ENCODE measurements at regions not wholly inside any gene's neighbourhood (a gene's known extent, or its start where the extent isn't known, plus 50 kb on each side); places are given as distances from the start of the nearest gene placed in this dataset.

DNA sequence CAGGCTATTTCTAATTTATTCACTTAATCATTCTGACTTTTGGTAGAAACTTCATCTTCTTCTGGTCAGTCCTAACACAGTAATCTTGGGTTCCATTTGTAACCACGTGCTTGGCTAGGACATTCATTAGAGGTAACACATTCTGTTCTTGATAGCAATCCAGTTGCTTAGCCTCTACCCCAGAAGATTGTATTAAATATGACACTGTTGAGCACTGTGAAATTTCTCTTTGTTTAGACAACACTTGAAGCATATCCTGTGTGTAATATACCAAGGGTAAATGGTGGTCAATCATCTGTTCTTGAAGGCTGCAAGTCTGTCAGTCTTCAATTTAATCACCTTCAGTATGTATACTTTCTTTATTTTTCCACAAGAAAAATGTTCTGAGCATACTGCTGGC lies 523.0 kb downstream of the ANKRD50 start:
- H3K4me3 ChIP-seq = no peak overlapping the region
- no peaks in the 10 kb centered on the region for H3K27me3 ChIP-seq
- DNase-seq (no peak), ATAC-seq (no peak), FAIRE-seq (no peak)
- no peaks in the 10 kb centered on the region for H3K4me1 ChIP-seq
- WGBS, 2 donors = 73 to 74% methylated on average over 1 of the region's 1 CpG
- H3K36me3 ChIP-seq = no peaks in the 10 kb centered on the region
- no peaks in the 10 kb centered on the region for H3K9me3 ChIP-seq
- no peak overlapping the region for H3K27ac ChIP-seq
- intact Hi-C loops (cut with DNase I) = no loop called here
- TF ChIP-seq, protein P1, sequence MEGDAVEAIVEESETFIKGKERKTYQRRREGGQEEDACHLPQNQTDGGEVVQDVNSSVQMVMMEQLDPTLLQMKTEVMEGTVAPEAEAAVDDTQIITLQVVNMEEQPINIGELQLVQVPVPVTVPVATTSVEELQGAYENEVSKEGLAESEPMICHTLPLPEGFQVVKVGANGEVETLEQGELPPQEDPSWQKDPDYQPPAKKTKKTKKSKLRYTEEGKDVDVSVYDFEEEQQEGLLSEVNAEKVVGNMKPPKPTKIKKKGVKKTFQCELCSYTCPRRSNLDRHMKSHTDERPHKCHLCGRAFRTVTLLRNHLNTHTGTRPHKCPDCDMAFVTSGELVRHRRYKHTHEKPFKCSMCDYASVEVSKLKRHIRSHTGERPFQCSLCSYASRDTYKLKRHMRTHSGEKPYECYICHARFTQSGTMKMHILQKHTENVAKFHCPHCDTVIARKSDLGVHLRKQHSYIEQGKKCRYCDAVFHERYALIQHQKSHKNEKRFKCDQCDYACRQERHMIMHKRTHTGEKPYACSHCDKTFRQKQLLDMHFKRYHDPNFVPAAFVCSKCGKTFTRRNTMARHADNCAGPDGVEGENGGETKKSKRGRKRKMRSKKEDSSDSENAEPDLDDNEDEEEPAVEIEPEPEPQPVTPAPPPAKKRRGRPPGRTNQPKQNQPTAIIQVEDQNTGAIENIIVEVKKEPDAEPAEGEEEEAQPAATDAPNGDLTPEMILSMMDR (IDR thresholded peaks at IDR 0.05) = no peak

DNA sequence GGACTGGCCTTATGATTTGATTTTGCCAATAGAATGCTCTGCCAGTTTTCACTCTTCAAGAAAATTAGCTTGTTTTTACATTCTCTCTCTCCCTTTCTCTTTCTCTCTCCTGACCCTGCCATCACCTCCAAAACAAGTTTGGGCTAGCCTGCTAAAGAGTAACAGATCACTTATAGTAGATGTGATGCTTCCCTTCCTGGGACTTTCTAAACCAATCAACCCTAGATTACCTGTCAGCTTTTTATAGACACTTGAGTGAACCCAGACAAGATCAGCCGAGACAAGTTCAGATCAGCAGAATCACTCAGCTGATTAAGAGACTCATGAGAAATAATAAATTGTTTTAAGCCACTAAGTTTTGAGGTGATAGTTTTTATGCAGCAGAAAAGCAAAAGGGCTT lies 521.2 kb downstream of the ANKRD50 start:
- H3K4me3 ChIP-seq = no peak overlapping the region
- no peaks in the 10 kb centered on the region for H3K36me3 ChIP-seq
- WGBS, 2 donors = 80 to 91% methylated on average over 1 of the region's 1 CpG
- no peak overlapping the region for H3K27ac ChIP-seq
- intact Hi-C loops (cut with DNase I) = no loop called here
- ATAC-seq (no peak), FAIRE-seq (no peak), DNase-seq (no peak)
- H3K9me3 ChIP-seq = no peaks in the 10 kb centered on the region
- TF ChIP-seq, protein P1 (IDR thresholded peaks at IDR 0.05) = no peak
- no peaks in the 10 kb centered on the region for H3K4me1 ChIP-seq
- H3K27me3 ChIP-seq = no peaks in the 10 kb centered on the region

DNA sequence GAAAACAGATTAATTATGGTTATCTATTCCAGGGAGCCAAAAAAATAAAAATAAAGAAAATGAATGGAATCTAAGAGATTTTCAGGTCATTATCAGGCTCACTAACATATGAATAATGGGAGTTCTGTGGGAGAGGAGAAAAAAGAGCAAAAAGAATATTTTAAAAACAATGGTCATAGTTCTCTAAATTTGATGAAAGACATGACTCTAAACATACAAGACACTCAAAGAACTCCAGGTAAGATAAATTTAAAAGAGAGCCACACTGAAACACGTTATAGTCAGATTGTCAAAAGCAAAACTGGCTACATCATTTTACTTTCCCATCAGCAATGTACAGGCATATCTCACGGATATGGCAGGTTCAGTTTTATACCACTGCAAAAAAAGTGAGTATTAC lies 520.0 kb downstream of the ANKRD50 start:
- H3K27me3 ChIP-seq = no peaks in the 10 kb centered on the region
- H3K4me3 ChIP-seq = no peak overlapping the region
- intact Hi-C loops (cut with DNase I) = no loop called here
- 45 to 70% methylated on average over 2 of the region's 2 CpGs for WGBS, 2 donors
- TF ChIP-seq, protein P1 (IDR thresholded peaks at IDR 0.05) = no peak
- DNase-seq (no peak), ATAC-seq (no peak), FAIRE-seq (no peak)
- H3K4me1 ChIP-seq = no peaks in the 10 kb centered on the region
- H3K27ac ChIP-seq = no peak overlapping the region
- no peaks in the 10 kb centered on the region for H3K36me3 ChIP-seq
- H3K9me3 ChIP-seq = no peaks in the 10 kb centered on the region

DNA sequence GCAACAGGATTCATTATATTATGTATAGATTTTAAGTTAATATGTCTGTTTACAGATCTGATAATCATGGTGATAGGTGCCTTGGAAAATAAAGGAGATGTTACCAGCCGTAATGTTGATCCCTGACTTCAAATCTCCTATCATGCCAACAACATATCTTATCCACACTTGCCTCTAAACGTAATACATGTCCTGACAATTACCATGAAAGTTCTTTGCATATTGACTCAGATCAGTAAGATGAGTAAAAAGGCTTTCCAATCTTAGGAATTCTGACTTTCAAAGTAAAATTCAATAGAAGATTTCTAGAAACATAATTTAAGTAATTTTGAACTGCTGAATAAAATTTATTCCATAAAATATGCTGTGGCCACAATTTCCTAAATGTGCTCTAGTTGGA lies 513.3 kb downstream of the ANKRD50 start:
- intact Hi-C loops (cut with DNase I) = no loop called here
- DNase-seq (no peak), FAIRE-seq (no peak), ATAC-seq (no peak)
- Histone ChIP-seq H3K9me3 (no peaks in the 10 kb centered on the region), H3K27me3 (no peaks in the 10 kb centered on the region), H3K36me3 (no peaks in the 10 kb centered on the region), H3K4me3 (no peak overlapping the region), H3K27ac (no peak overlapping the region), H3K4me1 (no peaks in the 10 kb centered on the region)
- WGBS, 2 donors = 43 to 54% methylated on average over 2 of the region's 2 CpGs
- TF ChIP-seq, protein P1 (IDR thresholded peaks at IDR 0.05) = no peak

DNA sequence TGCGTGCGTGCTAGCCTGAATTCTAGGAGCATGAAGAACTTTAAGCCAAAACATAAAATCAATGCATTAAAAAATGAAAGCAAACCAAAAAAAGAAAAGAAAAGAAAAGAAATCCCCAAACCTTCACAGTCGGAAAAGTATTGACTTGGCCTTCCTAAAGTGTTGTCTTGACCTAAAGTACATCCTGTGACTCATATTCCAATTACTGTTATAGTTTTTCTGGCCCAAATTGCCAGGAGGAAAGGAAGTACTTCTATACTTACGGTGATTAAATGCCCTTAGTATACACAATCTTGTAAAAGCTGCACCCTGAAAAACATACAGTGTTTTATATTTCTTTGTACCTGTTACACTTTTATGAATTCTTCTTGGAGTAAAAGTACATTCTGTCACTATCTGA lies 512.8 kb downstream of the ANKRD50 start:
- DNase-seq (no peak), FAIRE-seq (no peak), ATAC-seq (no peak)
- Histone ChIP-seq H3K4me1 (no peaks in the 10 kb centered on the region), H3K9me3 (no peaks in the 10 kb centered on the region), H3K36me3 (no peaks in the 10 kb centered on the region), H3K27me3 (no peaks in the 10 kb centered on the region), H3K4me3 (no peak overlapping the region), H3K27ac (no peak overlapping the region)
- intact Hi-C loops (cut with DNase I) = no loop called here
- WGBS, 2 donors = 85 to 92% methylated on average over 4 of the region's 4 CpGs
- TF ChIP-seq, protein P1 (IDR thresholded peaks at IDR 0.05) = no peak

Measured in pancreas (tissue), 10 donors.